MG63 (cell line): ENCODE measurements at regions not wholly inside any gene's neighbourhood (a gene's known extent, or its start where the extent isn't known, plus 50 kb on each side); places are given as distances from the start of the nearest gene placed in this dataset.
"Not testable (repeated sequence)": the region's sequence is repeated elsewhere in the genome, so short reads cannot be mapped to it uniquely, and the experiment has no call there.

Source experiments
- DNase-seq: peaks from one replicate; pipeline ENCODE4 v3.0.0-alpha.2; 2020
- H3K27me3 ChIP-seq: fragments of 250-450 bp; sonication (Bioruptor Pico); 2 replicates; pipeline ENCODE4 v1.5.1; 2020; ENCODE audit warnings: mild to moderate bottlenecking, moderate library complexity
- H3K36me3 ChIP-seq: fragments of 250-450 bp; sonication (Bioruptor Pico); 2 replicates; pipeline ENCODE4 v1.5.1; 2020; ENCODE audit warnings: mild to moderate bottlenecking, moderate library complexity
- H3K4me3 ChIP-seq: fragments of 250-450 bp; sonication (Bioruptor Pico); 2 replicates; pipeline ENCODE4 v1.5.1; 2020; ENCODE audit warnings: mild to moderate bottlenecking, moderate library complexity
- H3K9me3 ChIP-seq: fragments of 250-450 bp; sonication (Bioruptor Pico); 2 replicates; pipeline ENCODE4 v1.5.1; 2020; ENCODE audit warnings: mild to moderate bottlenecking, moderate library complexity

- no peak overlapping the region for H3K4me3 ChIP-seq
- DNase-seq = no peak
- H3K36me3 ChIP-seq = no peaks in the 10 kb centered on the region
- H3K27me3 ChIP-seq = no peaks in the 10 kb centered on the region
- H3K9me3 ChIP-seq = no peaks in the 10 kb centered on the region
These were observed 1585.4 kb downstream of the EFNB2 start for GRCh38 chr13:104949840-104950740.

- Histone ChIP-seq H3K9me3 (no peaks in the 10 kb centered on the region), H3K36me3 (no peaks in the 10 kb centered on the region), H3K27me3 (no peaks in the 10 kb centered on the region), H3K4me3 (no peak overlapping the region)
- no peak for DNase-seq
These were observed 1591.3 kb downstream of the EFNB2 start for GRCh38 chr13:104944176-104944575.

GRCh38 chr13:104943331-104943730 is 1592.1 kb downstream of the EFNB2 start:
- Histone ChIP-seq H3K4me3 (no peak overlapping the region), H3K27me3 (no peaks in the 10 kb centered on the region), H3K9me3 (no peaks in the 10 kb centered on the region), H3K36me3 (no peaks in the 10 kb centered on the region)
- no peak for DNase-seq

- no peak overlapping the region for H3K4me3 ChIP-seq
These were observed 1597.6 kb downstream of the EFNB2 start for GRCh38 chr13:104937881-104938280.

DNA sequence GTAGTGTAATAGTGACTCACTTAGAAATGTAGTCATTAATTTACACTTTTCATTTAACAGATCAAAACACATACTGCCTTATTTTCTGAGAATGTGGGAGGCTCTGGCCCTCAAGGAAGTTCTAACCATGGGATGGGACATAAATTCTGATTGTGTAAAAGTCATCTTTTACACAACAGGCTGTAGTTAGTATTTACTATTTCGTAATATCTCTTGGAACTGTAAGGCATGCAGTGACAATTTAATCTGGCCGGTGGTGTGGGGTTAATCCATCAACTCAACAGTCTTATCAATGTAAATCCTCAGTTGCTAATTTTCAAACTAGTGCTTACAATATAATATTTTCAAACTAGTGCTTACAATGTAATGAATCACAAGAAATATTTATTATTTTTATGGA is 1599.2 kb downstream of the EFNB2 start:
- H3K4me3 ChIP-seq = no peak overlapping the region
- H3K9me3 ChIP-seq = no peaks in the 10 kb centered on the region
- no peak for DNase-seq
- H3K36me3 ChIP-seq = no peaks in the 10 kb centered on the region
- no peaks in the 10 kb centered on the region for H3K27me3 ChIP-seq

More at GRCh38 chr13:104937881-104938280, 1597.6 kb downstream of the EFNB2 start:
- Histone ChIP-seq H3K9me3 (no peaks in the 10 kb centered on the region), H3K27me3 (no peaks in the 10 kb centered on the region), H3K36me3 (no peaks in the 10 kb centered on the region)
- DNase-seq = no peak

DNA sequence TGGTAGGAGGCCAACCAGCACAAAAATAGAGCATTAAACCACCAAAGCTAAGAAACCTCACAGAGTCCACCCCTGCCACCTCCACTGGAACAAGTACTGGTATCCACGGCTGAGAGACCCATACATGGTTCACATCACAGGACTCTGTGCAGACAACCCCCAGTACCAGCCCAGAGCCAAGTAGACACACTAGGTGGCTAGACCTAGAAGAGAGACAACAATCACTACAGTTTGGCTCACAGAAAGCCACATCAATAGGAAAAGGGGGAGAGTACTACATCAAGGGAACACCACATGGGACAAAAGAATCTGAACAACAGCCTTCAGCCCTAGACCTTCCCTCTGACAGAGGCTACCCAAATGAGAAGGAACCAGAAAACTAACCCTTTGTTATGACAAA is 1614.9 kb downstream of the EFNB2 start:
- DNase-seq, H3K27me3 ChIP-seq, H3K4me3 ChIP-seq, H3K36me3 ChIP-seq, H3K9me3 ChIP-seq: not testable (repeated sequence)

DNA sequence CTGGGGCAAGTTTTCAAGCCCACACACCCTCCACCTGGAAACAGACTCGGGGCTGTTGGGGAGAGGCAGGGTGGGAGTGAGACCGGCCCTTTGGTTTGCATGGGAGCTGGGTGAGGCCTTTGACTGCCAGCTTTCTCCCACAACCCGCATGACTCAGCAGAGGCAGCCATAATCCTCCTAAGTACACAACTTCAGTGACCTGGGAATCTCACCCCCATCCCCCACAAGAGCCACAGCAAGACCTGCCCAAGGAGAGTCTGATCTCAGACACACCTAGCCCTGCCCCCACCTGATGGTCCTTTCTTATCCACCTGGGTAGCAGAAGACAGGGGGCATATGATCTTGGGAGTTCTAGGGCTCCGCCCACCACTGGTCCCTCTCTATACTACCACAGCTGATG is 1615.4 kb downstream of the EFNB2 start:
- Histone ChIP-seq H3K9me3 (no peaks in the 10 kb centered on the region), H3K4me3 (no peak overlapping the region), H3K27me3 (no peaks in the 10 kb centered on the region), H3K36me3 (no peaks in the 10 kb centered on the region)
- DNase-seq = no peak

- DNase-seq = no peak
- no peaks in the 10 kb centered on the region for H3K9me3 ChIP-seq
- no peaks in the 10 kb centered on the region for H3K36me3 ChIP-seq
- no peaks in the 10 kb centered on the region for H3K27me3 ChIP-seq
- no peak overlapping the region for H3K4me3 ChIP-seq
These were observed 1635.2 kb downstream of the EFNB2 start for GRCh38 chr13:104900191-104900817.

DNA sequence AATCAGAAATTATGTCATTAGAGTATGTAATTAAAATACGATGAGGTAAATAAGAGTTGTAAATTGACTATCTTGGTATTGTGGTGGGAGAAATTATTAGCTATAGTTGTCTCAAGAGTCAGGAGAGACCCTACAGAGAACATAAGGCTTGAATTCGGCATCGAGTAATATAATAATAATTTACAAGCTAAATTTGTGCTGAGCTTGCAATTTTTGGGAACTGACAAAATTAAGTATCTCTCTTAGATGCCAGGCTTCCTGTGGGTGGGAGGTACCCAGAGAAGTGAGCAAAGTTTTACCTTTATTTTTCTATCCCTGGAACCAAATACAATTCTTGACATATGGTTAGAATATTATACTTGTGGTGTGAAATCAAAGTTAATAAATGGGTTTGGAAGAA is 1637.0 kb downstream of the EFNB2 start:
- no peak for DNase-seq
- Histone ChIP-seq H3K9me3 (no peaks in the 10 kb centered on the region), H3K4me3 (no peak overlapping the region), H3K36me3 (no peaks in the 10 kb centered on the region), H3K27me3 (no peaks in the 10 kb centered on the region)

DNA sequence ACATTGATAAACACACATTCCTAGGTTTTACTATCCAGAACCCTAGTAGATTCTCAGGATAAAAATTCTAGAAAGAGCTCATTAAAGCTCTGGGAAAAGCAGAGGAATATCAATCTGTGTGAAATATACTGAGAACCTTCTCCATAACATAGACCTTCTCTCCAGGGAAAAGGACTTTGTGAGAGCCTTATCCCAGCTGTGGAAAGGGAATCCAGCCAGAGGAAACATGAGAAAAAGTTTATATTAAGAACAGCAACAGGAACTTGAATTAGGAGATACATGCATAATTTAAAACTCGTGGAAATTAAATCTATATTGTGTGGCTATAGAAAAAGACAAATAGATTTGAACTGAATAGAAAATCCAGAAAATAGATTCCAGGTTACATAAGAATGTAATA is 1639.9 kb downstream of the EFNB2 start:
- H3K36me3 ChIP-seq = no peaks in the 10 kb centered on the region
- H3K27me3 ChIP-seq = no peaks in the 10 kb centered on the region
- no peaks in the 10 kb centered on the region for H3K9me3 ChIP-seq
- no peak for DNase-seq
- no peak overlapping the region for H3K4me3 ChIP-seq

- H3K36me3 ChIP-seq = no peaks in the 10 kb centered on the region
- H3K27me3 ChIP-seq = no peaks in the 10 kb centered on the region
- no peak for DNase-seq
- no peaks in the 10 kb centered on the region for H3K9me3 ChIP-seq
- no peak overlapping the region for H3K4me3 ChIP-seq
These were observed 1660.3 kb downstream of the EFNB2 start for GRCh38 chr13:104875038-104875754.

DNA sequence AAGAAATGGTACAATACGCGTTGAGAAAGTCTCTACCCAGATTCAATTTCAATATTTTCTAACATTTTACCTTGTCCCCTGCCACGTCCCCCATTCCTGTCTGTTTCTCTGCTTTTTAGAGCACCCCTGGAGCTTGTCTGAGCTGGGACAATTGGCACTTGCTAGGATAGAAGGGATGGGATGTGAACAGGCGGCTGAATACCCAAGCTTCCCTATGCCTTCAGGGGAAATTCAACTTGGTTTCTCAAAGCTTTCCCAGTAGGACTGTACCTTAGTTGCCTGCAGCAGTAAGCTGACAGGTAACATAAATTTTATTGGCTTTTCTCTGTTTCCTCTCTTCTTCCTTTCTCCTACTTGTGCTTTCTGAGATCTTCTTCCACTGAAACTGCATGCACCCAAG is 1663.3 kb downstream of the EFNB2 start:
- Histone ChIP-seq H3K27me3 (no peaks in the 10 kb centered on the region), H3K9me3 (no peaks in the 10 kb centered on the region), H3K36me3 (no peaks in the 10 kb centered on the region), H3K4me3 (no peak overlapping the region)
- DNase-seq = no peak

GRCh38 chr13:104871456-104871855 is 1664.0 kb downstream of the EFNB2 start:
- Histone ChIP-seq H3K27me3 (no peaks in the 10 kb centered on the region), H3K9me3 (no peaks in the 10 kb centered on the region), H3K36me3 (no peaks in the 10 kb centered on the region), H3K4me3 (no peak overlapping the region)
- DNase-seq = no peak

GRCh38 chr13:104869501-104869900 is 1666.0 kb downstream of the EFNB2 start:
- DNase-seq = no peak
- Histone ChIP-seq H3K36me3 (no peaks in the 10 kb centered on the region), H3K9me3 (no peaks in the 10 kb centered on the region), H3K4me3 (no peak overlapping the region), H3K27me3 (no peaks in the 10 kb centered on the region)

- Histone ChIP-seq H3K27me3 (no peaks in the 10 kb centered on the region), H3K9me3 (no peaks in the 10 kb centered on the region), H3K36me3 (no peaks in the 10 kb centered on the region), H3K4me3 (no peak overlapping the region)
- no peak for DNase-seq
These were observed 1666.7 kb downstream of the EFNB2 start for GRCh38 chr13:104868806-104869205.

DNA sequence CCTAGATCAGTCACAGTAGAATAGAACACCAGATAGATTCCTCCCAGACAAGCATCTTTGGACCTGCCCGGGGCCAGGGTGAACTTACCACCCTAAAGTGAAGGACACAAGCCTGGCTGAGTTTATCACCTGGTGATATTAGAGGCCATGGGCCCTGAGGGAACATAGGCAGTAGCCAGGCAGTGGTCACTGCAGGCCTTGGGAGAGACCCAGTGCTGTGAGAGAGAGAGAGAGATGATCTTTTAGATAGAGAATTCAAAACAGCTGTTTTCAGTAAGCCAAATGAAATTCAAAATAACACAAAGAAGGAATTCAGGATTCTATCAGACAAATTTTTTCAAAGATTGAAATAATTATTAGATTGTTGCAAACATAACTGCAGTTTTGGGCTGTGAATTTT is 1679.9 kb downstream of the EFNB2 start:
- DNase-seq = no peak
- H3K9me3 ChIP-seq = no peaks in the 10 kb centered on the region
- no peak overlapping the region for H3K4me3 ChIP-seq
- H3K27me3 ChIP-seq = no peaks in the 10 kb centered on the region
- no peaks in the 10 kb centered on the region for H3K36me3 ChIP-seq

- Histone ChIP-seq H3K9me3 (no peaks in the 10 kb centered on the region), H3K27me3 (no peaks in the 10 kb centered on the region), H3K4me3 (no peak overlapping the region), H3K36me3 (no peaks in the 10 kb centered on the region)
- DNase-seq = no peak
These were observed 1680.8 kb downstream of the EFNB2 start for GRCh38 chr13:104854698-104855097.
